PC-3 (cell line): ENCODE measurements at regions not wholly inside any gene's neighbourhood (a gene's known extent, or its start where the extent isn't known, plus 50 kb on each side); places are given as distances from the start of the nearest gene placed in this dataset.

Experiments used
- ATAC-seq: fragments of 200-7000 bp; cut with Tn5 transposase; 2 replicates; pipeline ENCODE4 v1.9.1; 2020; ENCODE audit warnings: mild to moderate bottlenecking, moderate library complexity
- BruUV-seq: library from RNA; stranded (reverse); fragments of 400-500 nt; replicated peaks from 2 replicates; lab custom pipeline; 2021; lab: Mats Ljungman, UMichigan
- CTCF ChIA-PET: fragments of 300-600 bp; sonication (Branson Sonifier 250); formaldehyde crosslinking; loops from one replicate; lab custom pipeline; 2022; ENCODE audit warnings: antibody characterized with exemption; lab: Charles Lee
- POLR2A ChIA-PET: fragments of 300-600 bp; sonication (Branson Sonifier 250); formaldehyde crosslinking; loops from one replicate; lab custom pipeline; 2022; ENCODE audit warnings: antibody characterized with exemption; ENCODE audit not compliant: unreplicated experiment; lab: Charles Lee
- DNase-seq: peaks from one replicate; pipeline ENCODE4 v3.0.0-alpha.2; 2015
- H2AFZ ChIP-seq: fragments of 300-600 bp; sonication (generic); 2 replicates; pipeline ENCODE4 v1.6.0; 2016; ENCODE audit warnings: antibody characterized with exemption, low read length
- H3F3A ChIP-seq: fragments of 300-600 bp; sonication (generic); one replicate; pipeline ENCODE4 v1.6.0; 2017; ENCODE audit warnings: antibody characterized with exemption, low read length, control low read depth, mild to moderate bottlenecking; ENCODE audit not compliant: unreplicated experiment
- H3K27ac ChIP-seq: fragments of 300-600 bp; sonication (generic); 2 replicates; pipeline ENCODE4 v1.5.1; 2016; ENCODE audit warnings: mild to moderate bottlenecking, low read length
- H3K27me3 ChIP-seq: fragments of 300-600 bp; sonication (generic); 2 replicates; pipeline ENCODE4 v1.6.1; 2016; ENCODE audit warnings: low read length, mixed read lengths
- H3K36me3 ChIP-seq: fragments of 300-600 bp; sonication (generic); 2 replicates; pipeline ENCODE4 v1.6.1; 2016; ENCODE audit warnings: low read depth, mixed run types, low read length, mixed read lengths
- H3K4me1 ChIP-seq: fragments of 300-600 bp; sonication (generic); 2 replicates; pipeline ENCODE4 v1.5.1; 2016; ENCODE audit warnings: low read length; ENCODE audit not compliant: insufficient read depth
- H3K4me2 ChIP-seq: fragments of 300-600 bp; sonication (generic); 2 replicates; pipeline ENCODE4 v1.6.0; 2016; ENCODE audit warnings: low read length
- H3K4me3 ChIP-seq: fragments of 300-600 bp; sonication (generic); 2 replicates; pipeline ENCODE4 v1.5.1; 2016; ENCODE audit warnings: mild to moderate bottlenecking, low read length, mixed read lengths
- H3K79me2 ChIP-seq: fragments of 300-600 bp; sonication (generic); 2 replicates; pipeline ENCODE4 v1.6.1; 2017; ENCODE audit warnings: low read length, mixed read lengths
- H3K9ac ChIP-seq: fragments of 300-600 bp; sonication (generic); 2 replicates; pipeline ENCODE4 v1.6.0; 2016; ENCODE audit warnings: mild to moderate bottlenecking, low read length
- H3K9me2 ChIP-seq: fragments of 300-600 bp; sonication (generic); replicated peaks from 2 replicates; pipeline ENCODE4 v1.6.1; 2016; ENCODE audit warnings: mixed run types, low read length, mixed read lengths
- H3K9me3 ChIP-seq: fragments of 300-600 bp; sonication (generic); 2 replicates; pipeline ENCODE4 v1.6.1; 2016; ENCODE audit warnings: low read length, mixed read lengths
- H4K20me1 ChIP-seq: fragments of 300-600 bp; sonication (generic); 2 replicates; pipeline ENCODE4 v1.6.1; 2016; ENCODE audit warnings: low read length, mixed read lengths
- CTCF ChIP-seq: fragments of 300-600 bp; sonication (generic); conservative IDR thresholded peaks from 2 replicates; pipeline ENCODE4 v1.5.1; 2017; ENCODE audit warnings: antibody characterized with exemption, low read depth, mild to moderate bottlenecking, low read length
- EZH2 ChIP-seq: fragments of 300-600 bp; sonication (generic); IDR thresholded peaks from one replicate; pipeline ENCODE4 v1.6.1; 2017; ENCODE audit warnings: antibody characterized with exemption, mild to moderate bottlenecking, low read length; ENCODE audit not compliant: unreplicated experiment
- EZH2phosphoT487 ChIP-seq: fragments of 300-600 bp; sonication (generic); IDR thresholded peaks from 2 replicates; pipeline ENCODE4 v1.6.1; 2018; ENCODE audit warnings: mild to moderate bottlenecking, antibody characterized with exemption, low read length, borderline replicate concordance
- intact Hi-C: fragments of 100-400 bp; cut with micrococcal nuclease; formaldehyde crosslinking; loops from 2 replicates; pipeline ENCODE4 v1.9.0; 2023

DNA sequence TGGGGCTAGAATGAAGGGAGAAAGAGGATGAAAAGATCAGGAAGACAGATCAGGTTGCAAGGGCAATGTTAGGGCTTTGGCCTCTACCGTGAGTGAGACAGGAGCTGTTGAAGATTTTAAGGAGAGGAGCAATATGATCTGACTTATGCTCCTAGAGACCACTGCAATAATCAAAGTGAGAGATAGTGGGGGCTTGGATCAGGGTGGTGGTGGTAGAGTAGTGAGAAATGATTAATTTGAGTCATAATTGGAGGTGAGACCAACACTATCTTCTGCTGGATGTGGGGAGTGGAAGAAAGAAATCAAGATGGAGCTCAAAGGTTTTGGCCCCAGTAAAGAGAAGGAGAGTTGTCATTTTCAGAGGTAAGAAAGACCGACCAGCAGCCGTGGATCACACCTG lies 140.7 kb upstream of the TMEM170B start:
- no peak overlapping the region for H3K27ac ChIP-seq
- no peak overlapping the region for H2AFZ ChIP-seq
- no peaks in the 10 kb centered on the region for H3K36me3 ChIP-seq
- no peaks in the 10 kb centered on the region for H3K79me2 ChIP-seq
- ChIA-PET CTCF (no interaction called here), POLR2A (no interaction called here)
- DNase-seq (no peak), ATAC-seq (no peak)
- H4K20me1 ChIP-seq = no peaks in the 10 kb centered on the region
- peaks cover 9% of the 10 kb centered on the region for H3K4me1 ChIP-seq
- H3K4me2 ChIP-seq = no peak overlapping the region
- no TSS peak for BruUV-seq
- H3K27me3 ChIP-seq = no peaks in the 10 kb centered on the region
- intact Hi-C loops = no loop called here
- H3F3A ChIP-seq = no peaks in the 10 kb centered on the region
- H3K9ac ChIP-seq = no peak overlapping the region
- no peaks in the 10 kb centered on the region for H3K9me3 ChIP-seq
- H3K9me2 ChIP-seq = no peaks in the 10 kb centered on the region; the same call in 1 of the 2 replicates
- no peak overlapping the region for H3K4me3 ChIP-seq
- no peak for TF ChIP-seq EZH2phosphoT487
- TF ChIP-seq EZH2 = no peak
- TF ChIP-seq CTCF = no peak

- Histone ChIP-seq H3K9me2 (no peaks in the 10 kb centered on the region; the same call in 1 of the 2 replicates), H3K9me3 (no peaks in the 10 kb centered on the region), H4K20me1 (no peaks in the 10 kb centered on the region), H3K4me1 (peaks cover 24% of the 10 kb centered on the region), H3K27ac (no peak overlapping the region), H3K36me3 (no peaks in the 10 kb centered on the region), H3K27me3 (no peaks in the 10 kb centered on the region), H3K4me2 (no peak overlapping the region), H3K9ac (no peak overlapping the region), H3F3A (no peaks in the 10 kb centered on the region), H3K79me2 (no peaks in the 10 kb centered on the region), H3K4me3 (no peak overlapping the region), H2AFZ (peak overlapping the region; percentile 16; the same call in 1 of the 2 replicates)
- TF ChIP-seq EZH2 (no peak), CTCF (no peak), EZH2phosphoT487 (no peak)
- ChIA-PET CTCF (no interaction called here), POLR2A (no interaction called here)
- DNase-seq (peak; percentile 42), ATAC-seq (no peak)
- intact Hi-C loops = no loop called here
- BruUV-seq = no TSS peak
These were observed 143.6 kb upstream of the TMEM170B start for GRCh38 chr6:11393713-11394627.
